ENCODE measurements at regions not wholly inside any gene's neighbourhood (a gene's known extent, or its start where the extent isn't known, plus 50 kb on each side); places are given as distances from the start of the nearest gene placed in this dataset.
A peak's percentile ranks its signal among the peaks of the same experiment; 100 is the strongest.
"Not testable (repeated sequence)": the region's sequence is repeated elsewhere in the genome, so short reads cannot be mapped to it uniquely, and the experiment has no call there.

- DNase-seq: no peak
Measured at GRCh38 chr13:60671386-60671785, 274.4 kb downstream of the TDRD3 start.

- DNase-seq: no peak
Measured at GRCh38 chr13:60663788-60664187, 266.8 kb downstream of the TDRD3 start.

- no peak for DNase-seq
Measured at GRCh38 chr13:60662595-60662994, 265.6 kb downstream of the TDRD3 start.

GRCh38 chr13:60661521-60661920, 264.5 kb downstream of the TDRD3 start:
- no peak for DNase-seq

- not testable (repeated sequence) for DNase-seq
Measured at GRCh38 chr13:60657586-60657985, 260.6 kb downstream of the TDRD3 start.

- DNase-seq: peak; percentile 8 to 45
Measured at GRCh38 chr13:60655256-60655655, 258.2 kb downstream of the TDRD3 start.

GRCh38 chr13:60654415-60654814, 257.4 kb downstream of the TDRD3 start:
- peak in 1 of 2 experiments; percentile 4 for DNase-seq

GRCh38 chr13:60647547-60647946, 250.5 kb downstream of the TDRD3 start:
- no peak for DNase-seq

GRCh38 chr13:60646620-60647019, 249.6 kb downstream of the TDRD3 start:
- no peak for DNase-seq

GRCh38 chr13:60645676-60646075, 248.7 kb downstream of the TDRD3 start:
- DNase-seq: no peak

GRCh38 chr13:60642552-60642951, 245.5 kb downstream of the TDRD3 start:
- no peak for DNase-seq

GRCh38 chr13:60629158-60629557, 232.1 kb downstream of the TDRD3 start:
- peak in 1 of 2 experiments; percentile 6 for DNase-seq

GRCh38 chr13:60627071-60627686, 230.2 kb downstream of the TDRD3 start:
- peak; percentile 7 to 14 for DNase-seq
